ENCODE measurements at regions not wholly inside any gene's neighbourhood (a gene's known extent, or its start where the extent isn't known, plus 50 kb on each side); places are given as distances from the start of the nearest gene placed in this dataset.

- TF ChIP-seq CTCF (IDR thresholded peaks at IDR 0.05; ENCODE audit: insufficient read depth, low read length, poor library complexity, severe bottlenecking), result no peak
- TF ChIP-seq EZH2phosphoT487 (conservative IDR thresholded peaks at IDR 0.05; ENCODE audit: low read length), result no peak
Measured at GRCh38 chr13:67821606-67822005, 591.5 kb upstream of the PCDH9 start.
